ENCODE measurements at regions not wholly inside any gene's neighbourhood (a gene's known extent, or its start where the extent isn't known, plus 50 kb on each side); places are given as distances from the start of the nearest gene placed in this dataset.

GRCh38 chr22:48898524-48899250, 929.0 kb downstream of the BRD1 start:
- H3K27me3 Mint-ChIP-seq (ENCODE audit: low read depth in 2 of 2): no peaks in the 10 kb centered on the region
- WGBS (ENCODE audit: insufficient coverage): 81% methylated on average over 21 of the region's 21 CpGs
- no peaks in the 10 kb centered on the region for H3K9me3 ChIP-seq (ENCODE audit: control insufficient read depth, insufficient read depth, low read length)
- no peak overlapping the region for H3K4me3 ChIP-seq (ENCODE audit: low read length)
- no peak for TF ChIP-seq CTCF (IDR thresholded peaks at IDR 0.05)
- H3K27ac Mint-ChIP-seq: no peak overlapping the region
- H3K4me3 Mint-ChIP-seq: no peak overlapping the region
- no peak for DNase-seq
- intact Hi-C loops (cut with micrococcal nuclease): no loop called here
- no peaks in the 10 kb centered on the region for H3K4me1 ChIP-seq (ENCODE audit: control insufficient read depth, insufficient read depth, low read length)
- no peak overlapping the region for H3K27ac ChIP-seq (ENCODE audit: low read length)
- H3K4me1 Mint-ChIP-seq: no peaks in the 10 kb centered on the region
- H3K9me3 Mint-ChIP-seq: no peaks in the 10 kb centered on the region
- H3K36me3 Mint-ChIP-seq: no peaks in the 10 kb centered on the region
- H3K27me3 ChIP-seq (ENCODE audit: control insufficient read depth, insufficient read depth, low read length): no peaks in the 10 kb centered on the region
- H3K36me3 ChIP-seq (ENCODE audit: control insufficient read depth, insufficient read depth, low read length): no peaks in the 10 kb centered on the region
- ATAC-seq: no peak

- no peaks in the 10 kb centered on the region for H3K9me3 ChIP-seq (ENCODE audit: control insufficient read depth, insufficient read depth, low read length)
- no peak for DNase-seq
- intact Hi-C loops (cut with micrococcal nuclease): no loop called here
- 74% methylated on average over 12 of the region's 14 CpGs for WGBS (ENCODE audit: insufficient coverage)
- no peaks in the 10 kb centered on the region for H3K4me1 ChIP-seq (ENCODE audit: control insufficient read depth, insufficient read depth, low read length)
- H3K27ac Mint-ChIP-seq: no peak overlapping the region
- TF ChIP-seq CTCF (IDR thresholded peaks at IDR 0.05): no peak
- no peaks in the 10 kb centered on the region for H3K9me3 Mint-ChIP-seq
- H3K4me3 Mint-ChIP-seq: no peak overlapping the region
- H3K27me3 ChIP-seq (ENCODE audit: control insufficient read depth, insufficient read depth, low read length): no peaks in the 10 kb centered on the region
- H3K4me3 ChIP-seq (ENCODE audit: low read length): no peak overlapping the region
- no peaks in the 10 kb centered on the region for H3K36me3 ChIP-seq (ENCODE audit: control insufficient read depth, insufficient read depth, low read length)
- no peak overlapping the region for H3K27ac ChIP-seq (ENCODE audit: low read length)
- no peaks in the 10 kb centered on the region for H3K36me3 Mint-ChIP-seq
- peaks cover 0 to 3% of the 10 kb centered on the region in 2 donors for H3K27me3 Mint-ChIP-seq (ENCODE audit: low read depth in 2 of 2)
- ATAC-seq: no peak
- no peaks in the 10 kb centered on the region for H3K4me1 Mint-ChIP-seq
These were observed 929.9 kb downstream of the BRD1 start for GRCh38 chr22:48897645-48898370.

GRCh38 chr22:48896766-48897644, 930.7 kb downstream of the BRD1 start:
- 87% methylated on average over 33 of the region's 33 CpGs for WGBS (ENCODE audit: insufficient coverage)
- DNase-seq (no peak), ATAC-seq (no peak)
- Mint-ChIP-seq H3K4me3 (no peak overlapping the region), H3K27me3 (ENCODE audit: low read depth in 2 of 2) (peaks cover 0 to 3% of the 10 kb centered on the region in 2 donors), H3K27ac (no peak overlapping the region), H3K36me3 (no peaks in the 10 kb centered on the region), H3K4me1 (no peaks in the 10 kb centered on the region), H3K9me3 (no peaks in the 10 kb centered on the region)
- H3K36me3 ChIP-seq (ENCODE audit: control insufficient read depth, insufficient read depth, low read length): no peaks in the 10 kb centered on the region
- intact Hi-C loops (cut with micrococcal nuclease): no loop called here
- H3K4me1 ChIP-seq (ENCODE audit: control insufficient read depth, insufficient read depth, low read length): no peaks in the 10 kb centered on the region
- H3K27ac ChIP-seq (ENCODE audit: low read length): no peak overlapping the region
- no peak overlapping the region for H3K4me3 ChIP-seq (ENCODE audit: low read length)
- no peak for TF ChIP-seq CTCF (IDR thresholded peaks at IDR 0.05)
- no peaks in the 10 kb centered on the region for H3K27me3 ChIP-seq (ENCODE audit: control insufficient read depth, insufficient read depth, low read length)
- H3K9me3 ChIP-seq (ENCODE audit: control insufficient read depth, insufficient read depth, low read length): no peaks in the 10 kb centered on the region
